MCF 10A (cell line): ENCODE measurements at regions not wholly inside any gene's neighbourhood (a gene's known extent, or its start where the extent isn't known, plus 50 kb on each side); places are given as distances from the start of the nearest gene placed in this dataset.

Experiments
- BruUV-seq: library from RNA; stranded (reverse); fragments of 400-500 nt; replicated peaks from 2 replicates; lab custom pipeline; 2021; lab: Mats Ljungman, UMichigan
- CTCF ChIA-PET: fragments of 300-600 bp; sonication (Branson Sonifier 250); formaldehyde crosslinking; extraction: SDS; loops from one replicate; lab custom pipeline; 2021; ENCODE audit warnings: antibody characterized with exemption, inconsistent platforms; lab: Yijun Ruan, JAX
- POLR2A ChIA-PET: fragments of 300-600, 350-650 bp; sonication (Branson Sonifier 250); formaldehyde crosslinking; extraction: SDS; loops from one replicate; lab custom pipeline; 2020; ENCODE audit warnings: antibody characterized with exemption, inconsistent platforms; lab: Yijun Ruan, JAX
- DNase-seq: peaks from one replicate; pipeline ENCODE4 v3.0.0-alpha.2; 2018; ENCODE audit not compliant: unreplicated experiment
- H3K27ac Mint-ChIP-seq: one replicate; pipeline ENCODE4 v1.8.0; 2022; ENCODE audit warnings: mild to moderate bottlenecking, low read depth, mixed read lengths; ENCODE audit not compliant: unreplicated experiment
- H3K27me3 Mint-ChIP-seq: one replicate; pipeline ENCODE4 v1.8.0; 2022; ENCODE audit warnings: mixed read lengths; ENCODE audit not compliant: insufficient read depth, unreplicated experiment
- H3K36me3 Mint-ChIP-seq: one replicate; pipeline ENCODE4 v1.8.0; 2022; ENCODE audit warnings: mild to moderate bottlenecking, moderate library complexity, mixed read lengths; ENCODE audit not compliant: insufficient read depth, unreplicated experiment
- H3K4me1 Mint-ChIP-seq: one replicate; pipeline ENCODE4 v1.8.0; 2022; ENCODE audit warnings: mixed read lengths; ENCODE audit not compliant: insufficient read depth, unreplicated experiment
- H3K4me3 Mint-ChIP-seq: one replicate; pipeline ENCODE4 v1.8.0; 2022; ENCODE audit warnings: mild to moderate bottlenecking, moderate library complexity, mixed read lengths; ENCODE audit not compliant: unreplicated experiment
- H3K9me3 Mint-ChIP-seq: one replicate; pipeline ENCODE4 v1.8.0; 2022; ENCODE audit warnings: mixed read lengths; ENCODE audit not compliant: unreplicated experiment
- CTCF ChIP-seq: fragments of 200-600 bp; IDR thresholded peaks from one replicate; pipeline ENCODE4 v1.8.0; 2022; ENCODE audit warnings: antibody characterized with exemption, mild to moderate bottlenecking; ENCODE audit not compliant: unreplicated experiment
- intact Hi-C: fragments of 100-400 bp; cut with micrococcal nuclease; formaldehyde crosslinking; loops from 2 replicates; pipeline ENCODE4 v1.14.1; 2022

- H3K4me1 Mint-ChIP-seq = no peaks in the 10 kb centered on the region
- ChIA-PET CTCF (interaction anchor here (0.7 kb wide), 1 partner anchor 126 kb away, joined by 3 read pairs; no protein-coding TSS in a partner anchor), POLR2A (no interaction called here)
- H3K9me3 Mint-ChIP-seq = peaks cover 8% of the 10 kb centered on the region
- no peak overlapping the region for H3K4me3 Mint-ChIP-seq
- no TSS peak for BruUV-seq
- no peak for DNase-seq
- H3K27me3 Mint-ChIP-seq = no peaks in the 10 kb centered on the region
- intact Hi-C loops = no loop called here
- H3K27ac Mint-ChIP-seq = no peak overlapping the region
- H3K36me3 Mint-ChIP-seq = no peaks in the 10 kb centered on the region
- no peak for TF ChIP-seq CTCF
Observed at GRCh38 chr21:23524685-23525084, 2082.6 kb downstream of the MRPL39 start.

DNA sequence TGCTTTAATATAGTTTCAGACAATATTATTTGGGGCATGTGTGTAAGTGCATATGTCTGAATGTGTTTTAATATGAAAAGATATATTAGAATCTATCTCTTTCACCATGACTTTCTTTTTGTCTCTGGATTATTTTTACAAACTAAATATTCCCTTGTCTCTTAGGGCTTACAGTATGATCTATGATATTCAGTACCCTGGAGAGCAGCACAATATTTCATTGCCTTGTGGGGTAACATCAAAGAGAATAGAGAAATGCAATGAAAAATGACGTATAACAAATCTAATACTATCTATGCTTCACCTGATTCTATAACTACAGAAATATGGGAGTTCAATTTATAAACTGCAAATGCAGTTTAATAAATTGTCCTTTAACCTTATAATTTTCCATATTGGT is 2084.5 kb downstream of the MRPL39 start:
- ChIA-PET CTCF (no interaction called here), POLR2A (no interaction called here)
- peaks cover 9% of the 10 kb centered on the region for H3K4me1 Mint-ChIP-seq
- no peaks in the 10 kb centered on the region for H3K27me3 Mint-ChIP-seq
- peak; percentile 40 for DNase-seq
- H3K4me3 Mint-ChIP-seq = no peak overlapping the region
- no peak for TF ChIP-seq CTCF
- no TSS peak for BruUV-seq
- H3K36me3 Mint-ChIP-seq = no peaks in the 10 kb centered on the region
- intact Hi-C loops = no loop called here
- H3K9me3 Mint-ChIP-seq = peaks cover 8% of the 10 kb centered on the region
- no peak overlapping the region for H3K27ac Mint-ChIP-seq

- H3K27ac Mint-ChIP-seq = no peak overlapping the region
Observed at GRCh38 chr21:23507501-23507900, 2099.8 kb downstream of the MRPL39 start.

DNA sequence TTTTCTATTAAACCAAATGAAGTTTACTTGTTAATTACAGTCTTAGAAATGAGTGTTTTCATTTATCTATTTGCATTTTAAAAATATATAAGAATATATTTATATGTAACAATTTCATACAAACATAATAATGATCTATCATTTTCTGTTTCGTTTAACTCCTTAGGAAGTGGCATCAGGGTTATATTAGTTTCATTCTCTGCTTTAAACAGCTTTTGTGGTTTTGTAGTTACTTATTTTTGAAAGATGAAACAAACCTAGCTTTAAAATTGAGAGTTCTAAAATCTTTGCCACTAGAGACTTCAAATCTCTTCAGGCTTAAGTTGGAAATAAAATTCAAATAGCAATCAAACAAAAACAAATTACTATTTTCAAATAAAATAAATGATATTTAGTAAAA is 2110.6 kb downstream of the MRPL39 start:
- intact Hi-C loops = no loop called here
- no peak overlapping the region for H3K4me3 Mint-ChIP-seq
- POLR2A ChIA-PET = interaction anchor here (0.6 kb wide), 1 partner anchor 88 kb away, joined by 4 read pairs; no protein-coding TSS in a partner anchor
- no peaks in the 10 kb centered on the region for H3K27me3 Mint-ChIP-seq
- no peaks in the 10 kb centered on the region for H3K36me3 Mint-ChIP-seq
- H3K9me3 Mint-ChIP-seq = peaks cover 14% of the 10 kb centered on the region
- H3K4me1 Mint-ChIP-seq = no peaks in the 10 kb centered on the region
- TF ChIP-seq CTCF = no peak
- no peak for DNase-seq
- no peak overlapping the region for H3K27ac Mint-ChIP-seq
- BruUV-seq = no TSS peak
- CTCF ChIA-PET = interaction anchor here (0.7 kb wide), 1 partner anchor 1177 kb away, joined by 3 read pairs; no protein-coding TSS in a partner anchor

More at GRCh38 chr21:23507501-23507900, 2099.8 kb downstream of the MRPL39 start:
- no TSS peak for BruUV-seq
- no peak for TF ChIP-seq CTCF
- Mint-ChIP-seq H3K27me3 (no peaks in the 10 kb centered on the region), H3K36me3 (no peaks in the 10 kb centered on the region), H3K9me3 (no peaks in the 10 kb centered on the region), H3K4me1 (peaks cover 4% of the 10 kb centered on the region), H3K4me3 (no peak overlapping the region)
- DNase-seq = no peak
- ChIA-PET POLR2A (no interaction called here), CTCF (no interaction called here)
- intact Hi-C loops = no loop called here
